H1 (cell line): ENCODE measurements at regions not wholly inside any gene's neighbourhood (a gene's known extent, or its start where the extent isn't known, plus 50 kb on each side); places are given as distances from the start of the nearest gene placed in this dataset.

Experiments
- CTCF ChIA-PET: fragments of 300-600 bp; sonication (Branson Sonifier 250); formaldehyde crosslinking; loops from one replicate; lab custom pipeline; 2021; ENCODE audit not compliant: partially characterized antibody; lab: Charles Lee
- POLR2A ChIA-PET: fragments of 300-600 bp; sonication (Branson Sonifier 250); formaldehyde crosslinking; loops from one replicate; lab custom pipeline; 2021; ENCODE audit warnings: inconsistent platforms; ENCODE audit not compliant: partially characterized antibody; lab: Charles Lee
- DNase-seq, 2 experiments: peaks; one replicate each; pipeline versions ENCODE4 v3.0.0 to v3.0.0-alpha.2; 2010 to 2022; ENCODE audit warnings: low spot score in 2 of 2, low read depth in 1 of 2, mixed read lengths in 1 of 2
- FAIRE-seq: peaks from 2 replicates; lab custom pipeline; 2011; peaks lifted over from hg19 to GRCh38; lab: Jason Lieb, UNC
- H2AFZ ChIP-seq: 2 replicates; pipeline ENCODE4 v1.8.1; 2012; ENCODE audit warnings: low read length, inconsistent platforms
- H2AK5ac ChIP-seq: 2 replicates; pipeline ENCODE4 v1.6.1; 2013; ENCODE audit warnings: low read depth, low read length
- H2BK120ac ChIP-seq: replicated peaks from 2 replicates; pipeline ENCODE3; 2013; ENCODE audit warnings: low read depth, low read length, inconsistent platforms
- H2BK12ac ChIP-seq: 2 replicates; pipeline ENCODE4 v1.6.1; 2013; ENCODE audit warnings: low read depth, low read length
- H2BK15ac ChIP-seq: 2 replicates; pipeline ENCODE4 v1.6.1; 2013; ENCODE audit warnings: low read length
- H2BK20ac ChIP-seq: 2 replicates; pipeline ENCODE4 v1.6.1; 2013; ENCODE audit warnings: low read length
- H2BK5ac ChIP-seq: 2 replicates; pipeline ENCODE4 v1.6.1; 2013; ENCODE audit warnings: low read depth, low read length
- H3K14ac ChIP-seq: 2 replicates; pipeline ENCODE4 v1.6.1; 2013; ENCODE audit warnings: inconsistent platforms; ENCODE audit not compliant: insufficient read length
- H3K18ac ChIP-seq: 2 replicates; pipeline ENCODE4 v1.6.1; 2013; ENCODE audit warnings: low read length; ENCODE audit errors: extremely low read depth
- H3K23ac ChIP-seq: 2 replicates; pipeline ENCODE4 v1.6.1; 2013; ENCODE audit warnings: inconsistent platforms; ENCODE audit not compliant: insufficient read length
- H3K23me2 ChIP-seq: 2 replicates; pipeline ENCODE4 v1.6.1; 2013; ENCODE audit warnings: low read depth, low read length
- H3K27ac ChIP-seq: 2 replicates; pipeline ENCODE4 v1.6.1; 2011; ENCODE audit warnings: low read depth, low read length, inconsistent platforms
- H3K27me3 ChIP-seq, 4 experiments: replicated peaks in 1 of 4; 1 replicate in 1 of 4; 2 replicates in 3 of 4; pipeline versions ENCODE4 v1.6.1 to v1.8.1; 2011 to 2013; ENCODE audit warnings: low read length in 3 of 4, mild to moderate bottlenecking in 3 of 4, inconsistent platforms in 2 of 4, mixed read lengths in 2 of 4, moderate library complexity in 1 of 4; ENCODE audit not compliant: control insufficient read depth in 3 of 4, insufficient read depth in 3 of 4; ENCODE audit errors: extremely low read depth in 1 of 4
- H3K36me3 ChIP-seq, 4 experiments: 2 replicates each; pipeline versions ENCODE4 v1.6.1 to v1.8.1; 2011 to 2013; ENCODE audit warnings: mild to moderate bottlenecking in 4 of 4, low read length in 3 of 4, moderate library complexity in 2 of 4, control low read depth in 1 of 4, inconsistent platforms in 1 of 4; ENCODE audit not compliant: insufficient read depth in 4 of 4, control insufficient read depth in 2 of 4
- H3K4ac ChIP-seq: replicated peaks from 2 replicates; pipeline ENCODE3; 2013; ENCODE audit warnings: low read length, low read depth, mixed read lengths, inconsistent platforms; ENCODE audit not compliant: insufficient read length
- H3K4me1 ChIP-seq, 4 experiments: replicated peaks in 1 of 4; 1 replicate in 1 of 4; 2 replicates in 3 of 4; pipeline versions ENCODE4 v1.6.1 to v1.8.1; 2011 to 2013; ENCODE audit warnings: low read length in 3 of 4, inconsistent platforms in 2 of 4, mixed read lengths in 1 of 4; ENCODE audit not compliant: insufficient read depth in 4 of 4, control insufficient read depth in 3 of 4
- H3K4me2 ChIP-seq, 2 experiments: 2 replicates each; pipeline versions ENCODE4 v1.6.1 to v1.8.1; 2011 to 2013; ENCODE audit warnings: low read depth in 2 of 2, low read length in 2 of 2, control low read depth in 1 of 2, inconsistent platforms in 1 of 2, mild to moderate bottlenecking in 1 of 2; ENCODE audit not compliant: insufficient read depth in 1 of 2
- H3K4me3 ChIP-seq, 4 experiments: fragments of 200-600, 300-600 bp in 1 of 4; sonication (generic), shearing (Covaris generic), sonication (Bioruptor Twin) in 1 of 4; 2 replicates each; pipeline versions ENCODE4 v1.5.1 to v1.8.1; 2011 to 2016; ENCODE audit warnings: low read length in 4 of 4, low read depth in 3 of 4, control low read depth in 2 of 4, inconsistent platforms in 2 of 4, mild to moderate bottlenecking in 2 of 4, mixed read lengths in 1 of 4, moderate library complexity in 1 of 4; ENCODE audit not compliant: insufficient read depth in 2 of 4; ENCODE audit errors: extremely low read depth in 1 of 4
- H3K56ac ChIP-seq: replicated peaks from 2 replicates; pipeline ENCODE3; 2013; ENCODE audit warnings: low read depth, mild to moderate bottlenecking, mixed read lengths, low read length, inconsistent platforms; ENCODE audit not compliant: insufficient read length
- H3K79me1 ChIP-seq: 2 replicates; pipeline ENCODE4 v1.6.1; 2013; ENCODE audit warnings: low read depth, low read length, control low read depth
- H3K79me2 ChIP-seq, 2 experiments: 2 replicates each; pipeline versions ENCODE4 v1.6.1 to v1.8.1; 2012 to 2013; ENCODE audit warnings: low read length in 2 of 2, mild to moderate bottlenecking in 2 of 2, inconsistent platforms in 1 of 2; ENCODE audit not compliant: insufficient read depth in 2 of 2, control insufficient read depth in 1 of 2
- H3K9ac ChIP-seq, 4 experiments: replicated peaks in 1 of 4; 1 replicate in 1 of 4; 2 replicates in 3 of 4; pipeline versions ENCODE4 v1.6.1 to v1.8.1; 2011 to 2013; ENCODE audit warnings: low read depth in 3 of 4, low read length in 3 of 4, control low read depth in 2 of 4, mild to moderate bottlenecking in 2 of 4, moderate library complexity in 2 of 4, inconsistent platforms in 1 of 4; ENCODE audit errors: extremely low read depth in 1 of 4
- H3K9me3 ChIP-seq, 2 experiments: 2 replicates each; pipeline versions ENCODE4 v1.6.1 to v1.8.1; 2012 to 2013; ENCODE audit warnings: mild to moderate bottlenecking in 2 of 2, moderate library complexity in 2 of 2, control low read depth in 1 of 2, inconsistent platforms in 1 of 2, low read depth in 1 of 2, low read length in 1 of 2, mixed read lengths in 1 of 2; ENCODE audit not compliant: insufficient read depth in 2 of 2
- H4K20me1 ChIP-seq, 2 experiments: replicated peaks in 1 of 2; 2 replicates each; pipeline versions ENCODE3 to v1.8.1; 2011 to 2013; ENCODE audit warnings: inconsistent platforms in 2 of 2, low read length in 2 of 2, mild to moderate bottlenecking in 1 of 2; ENCODE audit not compliant: insufficient read depth in 2 of 2, control insufficient read depth in 1 of 2
- H4K5ac ChIP-seq: 2 replicates; pipeline ENCODE4 v1.6.1; 2013; ENCODE audit warnings: low read length, low read depth, mixed read lengths, inconsistent platforms; ENCODE audit not compliant: insufficient read length
- H4K8ac ChIP-seq: 2 replicates; pipeline ENCODE4 v1.8.0; 2013; ENCODE audit warnings: mild to moderate bottlenecking, moderate library complexity, low read length, inconsistent platforms; ENCODE audit not compliant: insufficient read depth; ENCODE audit errors: extremely low read depth
- H4K91ac ChIP-seq: replicated peaks from 2 replicates; pipeline ENCODE3; 2013; ENCODE audit warnings: low read length, mixed read lengths, inconsistent platforms; ENCODE audit not compliant: insufficient read length
- ATF2 ChIP-seq: IDR thresholded peaks from 2 replicates; pipeline ENCODE4 v1.6.1; 2012; ENCODE audit warnings: low read length, inconsistent platforms
- BACH1 ChIP-seq: IDR thresholded peaks from 2 replicates; pipeline ENCODE4 v1.6.1; 2012; ENCODE audit warnings: low read length, improper control_type of control experiment
- CEBPB ChIP-seq: IDR thresholded peaks from 2 replicates; pipeline ENCODE4 v1.6.1; 2012; ENCODE audit warnings: low read depth, low read length
- FOSL1 ChIP-seq: IDR thresholded peaks from 2 replicates; pipeline ENCODE4 v1.6.1; 2011; ENCODE audit warnings: mild to moderate bottlenecking, low read depth, low read length, moderate library complexity; ENCODE audit not compliant: insufficient read depth
- HDAC2 ChIP-seq, 2 experiments: fragments of 300-600 bp in 1 of 2; sonication (generic) in 1 of 2; IDR thresholded peaks; 2 replicates each; pipeline ENCODE4 v1.6.1; 2011 to 2012; ENCODE audit warnings: low read depth in 2 of 2, low read length in 2 of 2, mild to moderate bottlenecking in 2 of 2, moderate library complexity in 2 of 2, borderline replicate concordance in 1 of 2, inconsistent platforms in 1 of 2
- NRF1 ChIP-seq: IDR thresholded peaks from 2 replicates; pipeline ENCODE4 v1.6.1; 2011; ENCODE audit warnings: mild to moderate bottlenecking, low read depth, low read length, improper control_type of control experiment
- POU5F1 ChIP-seq: IDR thresholded peaks from 2 replicates; pipeline ENCODE4 v1.6.1; 2011; ENCODE audit warnings: low read depth, mild to moderate bottlenecking, low read length, moderate library complexity
- SP4 ChIP-seq: IDR thresholded peaks from 2 replicates; pipeline ENCODE4 v1.6.1; 2012; ENCODE audit warnings: low read length, inconsistent platforms
- SRF ChIP-seq: IDR thresholded peaks from 2 replicates; pipeline ENCODE4 v1.6.1; 2011; ENCODE audit warnings: mild to moderate bottlenecking, low read depth, low read length, moderate library complexity
- TBP ChIP-seq: IDR thresholded peaks from 2 replicates; pipeline ENCODE4 v1.6.1; 2011; ENCODE audit warnings: low read depth, low read length, improper control_type of control experiment
- WGBS, 2 experiments: shearing (Covaris generic) in 1 of 2; methylation state at CpG; one replicate each; pipeline versions ENCODE4 v1.1.6 to v1.1.7; 2013 to 2015; ENCODE audit warnings: low lambda C conversion rate in 2 of 2, mixed read lengths in 2 of 2, inconsistent platforms in 1 of 2, low coverage in 1 of 2, missing lambda C conversion rate in 1 of 2; ENCODE audit not compliant: insufficient replicate concordance in 2 of 2, insufficient coverage in 1 of 2, insufficient read length in 1 of 2; ENCODE audit errors: extremely low coverage in 1 of 2, missing lambda C conversion rate in 1 of 2; 5-methylcytosine and 5-hydroxymethylcytosine counted together

- no peaks in the 10 kb centered on the region for H3K79me2 ChIP-seq
- no peak overlapping the region for H3K9ac ChIP-seq
- H3K27me3 ChIP-seq, result no peaks in the 10 kb centered on the region
- POLR2A ChIA-PET, result interaction anchor here (0.8 to 1.4 kb wide), 3 partner anchors 10 to 15 kb away, joined by 3 to 4 read pairs (median 4); no protein-coding TSS in a partner anchor
- H3K56ac ChIP-seq, result no peak overlapping the region
- no peak for DNase-seq
- H3K4me3 ChIP-seq, result no peak overlapping the region
- H4K5ac ChIP-seq, result no peak overlapping the region
- H4K91ac ChIP-seq, result no peak overlapping the region
- no peak for FAIRE-seq
- no peaks in the 10 kb centered on the region for H3K9me3 ChIP-seq
- no peaks in the 10 kb centered on the region for H3K79me1 ChIP-seq
- H3K36me3 ChIP-seq, result peaks cover 0 to 6% (median 1%) of the 10 kb centered on the region in 4 experiments; a peak in 1 of 8 replicates
- H2AK5ac ChIP-seq, result no peak overlapping the region
- H3K23ac ChIP-seq, result no peak overlapping the region
- 93% methylated on average over 2 of the region's 4 CpGs; no CpG with 5 or more reads in 1 of the 2 experiments for WGBS, 2 experiments
- no peak overlapping the region for H3K4me2 ChIP-seq
- no peak overlapping the region; the same call in 1 of the 2 replicates for H4K8ac ChIP-seq
- no peak overlapping the region for H2BK5ac ChIP-seq
- H3K4me1 ChIP-seq, result peaks cover 0 to 11% (median 4%) of the 10 kb centered on the region in 4 experiments; a peak in 3 of 7 replicates
- TF ChIP-seq POU5F1 (no peak), TBP (no peak), SP4 (no peak), CEBPB (no peak), HDAC2 (IDR thresholded peaks at IDR 0.05; ENCODE audit: borderline replicate concordance in 1 of 2, low read depth in 2 of 2, low read length in 2 of 2) (no peak), SRF (no peak), NRF1 (no peak), ATF2 (no peak), FOSL1 (no peak), BACH1 (no peak)
- TF ChIP-seq, all 59 proteins: peak for 0
- no peaks in the 10 kb centered on the region for H4K20me1 ChIP-seq
- no peak overlapping the region for H2BK20ac ChIP-seq
- CTCF ChIA-PET, result interaction anchor here (0.9 to 1.3 kb wide), 4 partner anchors 10 to 19 kb away, joined by 3 read pairs; no protein-coding TSS in a partner anchor
- H3K4ac ChIP-seq, result no peak overlapping the region
- H2BK120ac ChIP-seq, result no peak overlapping the region
- H3K23me2 ChIP-seq, result no peaks in the 10 kb centered on the region
- H3K14ac ChIP-seq, result no peak overlapping the region
- H2BK15ac ChIP-seq, result no peak overlapping the region
- H2AFZ ChIP-seq, result no peak overlapping the region
- H2BK12ac ChIP-seq, result no peak overlapping the region
- no peak overlapping the region for H3K27ac ChIP-seq
- H3K18ac ChIP-seq, result no peak overlapping the region
Observed at GRCh38 chr14:71662291-71662790, 269.9 kb upstream of the RGS6 start.
